Right atrium auricular region (tissue), 2 donors: ENCODE measurements at regions not wholly inside any gene's neighbourhood (a gene's known extent, or its start where the extent isn't known, plus 50 kb on each side); places are given as distances from the start of the nearest gene placed in this dataset.
A peak's percentile ranks its signal among the peaks of the same experiment; 100 is the strongest.

Source experiments
- DNase-seq: peaks from one replicate; pipeline ENCODE4 v3.0.0-alpha.2; 2019; ENCODE audit warnings: low spot score
- H3K27ac ChIP-seq, 2 donors: fragments of 200-600 bp; sonication (generic); 1 replicate in 1 of 2; 2 replicates in 1 of 2; pipeline ENCODE4 v1.5.1; 2016 to 2019
- H3K27me3 ChIP-seq, 2 donors: fragments of 200-600 bp; sonication (generic); one replicate each; pipeline versions ENCODE4 v1.5.1 to v1.6.0; 2017 to 2019
- H3K36me3 ChIP-seq: fragments of 200-600 bp; sonication (generic); one replicate; pipeline ENCODE4 v1.5.1; 2016
- H3K4me1 ChIP-seq, 2 donors: fragments of 200-600 bp; sonication (generic); one replicate each; pipeline versions ENCODE4 v1.5.1 to v1.6.0; 2017 to 2019
- H3K4me3 ChIP-seq, 2 donors: fragments of 200-600 bp; sonication (generic); 1 replicate in 1 of 2; 2 replicates in 1 of 2; pipeline ENCODE4 v1.5.1; 2017 to 2019; ENCODE audit warnings: mild to moderate bottlenecking in 1 of 2, moderate library complexity in 1 of 2
- H3K9me3 ChIP-seq, 2 donors: fragments of 200-600 bp; sonication (generic); one replicate each; pipeline ENCODE4 v1.5.1; 2019
- CTCF ChIP-seq, 2 donors: fragments of 200-600 bp; sonication (generic); IDR thresholded peaks; one replicate each; pipeline ENCODE4 v1.5.1; 2019; ENCODE audit warnings: antibody characterized with exemption in 2 of 2

GRCh38 chr11:98207086-98207485 lies 813.7 kb upstream of the CNTN5 start:
- Histone ChIP-seq H3K27me3 (no peaks in the 10 kb centered on the region), H3K27ac (no peak overlapping the region), H3K4me1 (no peaks in the 10 kb centered on the region), H3K36me3 (no peaks in the 10 kb centered on the region), H3K4me3 (no peak overlapping the region), H3K9me3 (no peaks in the 10 kb centered on the region)
- TF ChIP-seq CTCF (IDR thresholded peaks at IDR 0.05) = no peak
- DNase-seq = no peak

- H3K36me3 ChIP-seq = no peaks in the 10 kb centered on the region
- no peak for TF ChIP-seq CTCF (IDR thresholded peaks at IDR 0.05)
- no peaks in the 10 kb centered on the region for H3K4me1 ChIP-seq
- H3K27ac ChIP-seq = no peak overlapping the region
- H3K27me3 ChIP-seq = no peaks in the 10 kb centered on the region
- H3K4me3 ChIP-seq = no peak overlapping the region
- no peaks in the 10 kb centered on the region for H3K9me3 ChIP-seq
- DNase-seq = no peak
Observed at GRCh38 chr11:98227278-98227677, 793.5 kb upstream of the CNTN5 start.

- DNase-seq = no peak
- H3K4me1 ChIP-seq = no peaks in the 10 kb centered on the region
- H3K36me3 ChIP-seq = no peaks in the 10 kb centered on the region
- H3K4me3 ChIP-seq = no peak overlapping the region
- no peak overlapping the region for H3K27ac ChIP-seq
- no peak for TF ChIP-seq CTCF (IDR thresholded peaks at IDR 0.05)
- H3K27me3 ChIP-seq = no peaks in the 10 kb centered on the region
- no peaks in the 10 kb centered on the region for H3K9me3 ChIP-seq
Observed at GRCh38 chr11:98230678-98231077, 790.1 kb upstream of the CNTN5 start.

- Histone ChIP-seq H3K36me3 (no peaks in the 10 kb centered on the region), H3K4me1 (no peaks in the 10 kb centered on the region), H3K27me3 (no peaks in the 10 kb centered on the region), H3K4me3 (no peak overlapping the region), H3K9me3 (no peaks in the 10 kb centered on the region), H3K27ac (no peak overlapping the region)
- no peak for TF ChIP-seq CTCF (IDR thresholded peaks at IDR 0.05)
- DNase-seq = no peak
Observed at GRCh38 chr11:98234698-98235097, 786.1 kb upstream of the CNTN5 start.

GRCh38 chr11:98243897-98244296 lies 776.9 kb upstream of the CNTN5 start:
- H3K27ac ChIP-seq = no peak overlapping the region
- H3K27me3 ChIP-seq = no peaks in the 10 kb centered on the region
- DNase-seq = no peak
- H3K36me3 ChIP-seq = no peaks in the 10 kb centered on the region
- H3K4me3 ChIP-seq = no peak overlapping the region
- no peaks in the 10 kb centered on the region for H3K9me3 ChIP-seq
- no peaks in the 10 kb centered on the region for H3K4me1 ChIP-seq
- no peak for TF ChIP-seq CTCF (IDR thresholded peaks at IDR 0.05)

- no peak overlapping the region for H3K4me3 ChIP-seq
- no peaks in the 10 kb centered on the region for H3K36me3 ChIP-seq
- no peaks in the 10 kb centered on the region for H3K4me1 ChIP-seq
- H3K27me3 ChIP-seq = no peaks in the 10 kb centered on the region
- TF ChIP-seq CTCF (IDR thresholded peaks at IDR 0.05) = peak in 1 of 2 donors; percentile 15
- no peak overlapping the region for H3K27ac ChIP-seq
- no peak for DNase-seq
- no peaks in the 10 kb centered on the region for H3K9me3 ChIP-seq
Observed at GRCh38 chr11:98260983-98261382, 759.8 kb upstream of the CNTN5 start.
